Endodermal cell (in vitro differentiated cells): ENCODE measurements at regions not wholly inside any gene's neighbourhood (a gene's known extent, or its start where the extent isn't known, plus 50 kb on each side); places are given as distances from the start of the nearest gene placed in this dataset.
A peak's percentile ranks its signal among the peaks of the same experiment; 100 is the strongest.

ENCODE experiments used
- DNase-seq: peaks from one replicate; pipeline ENCODE4 v3.0.0-alpha.2; 2017
- H3K27ac ChIP-seq: 2 replicates; pipeline ENCODE4 v1.5.1; 2013; ENCODE audit warnings: mild to moderate bottlenecking, low read depth, low read length, moderate library complexity
- H3K27me3 ChIP-seq: 2 replicates; pipeline ENCODE4 v1.6.1; 2013; ENCODE audit warnings: mild to moderate bottlenecking, low read length, moderate library complexity; ENCODE audit not compliant: insufficient read depth, control insufficient read depth, poor library complexity, severe bottlenecking
- H3K36me3 ChIP-seq: 2 replicates; pipeline ENCODE4 v1.7.0; 2013; ENCODE audit warnings: mild to moderate bottlenecking, low read length, moderate library complexity; ENCODE audit not compliant: control insufficient read depth, insufficient read depth
- H3K4me1 ChIP-seq: one replicate; pipeline ENCODE4 v1.7.0; 2013; ENCODE audit warnings: low read length; ENCODE audit not compliant: control insufficient read depth, insufficient read depth
- H3K4me3 ChIP-seq: 2 replicates; pipeline ENCODE4 v1.5.1; 2013; ENCODE audit warnings: mild to moderate bottlenecking, low read length, moderate library complexity
- H3K9ac ChIP-seq: 2 replicates; pipeline ENCODE4 v1.6.1; 2013; ENCODE audit warnings: mild to moderate bottlenecking, low read length, moderate library complexity; ENCODE audit not compliant: poor library complexity, severe bottlenecking; ENCODE audit errors: extremely low read depth
- H3K9me3 ChIP-seq: 2 replicates; pipeline ENCODE4 v1.6.1; 2013; ENCODE audit warnings: mild to moderate bottlenecking, low read length, moderate library complexity; ENCODE audit not compliant: control insufficient read depth
- H3K27ac Mint-ChIP-seq: 2 replicates; pipeline ENCODE4 v1.8.0; 2020; ENCODE audit warnings: mixed read lengths
- H3K27me3 Mint-ChIP-seq: 2 replicates; pipeline ENCODE4 v1.8.0; 2021; ENCODE audit warnings: mild to moderate bottlenecking, mixed read lengths; ENCODE audit not compliant: insufficient read depth
- H3K36me3 Mint-ChIP-seq: 2 replicates; pipeline ENCODE4 v1.8.0; 2020; ENCODE audit warnings: low read depth, mixed read lengths
- H3K4me1 Mint-ChIP-seq: 2 replicates; pipeline ENCODE4 v1.8.0; 2020; ENCODE audit warnings: mixed read lengths
- H3K4me3 Mint-ChIP-seq: 2 replicates; pipeline ENCODE4 v1.8.0; 2020; ENCODE audit warnings: mild to moderate bottlenecking, moderate library complexity, mixed read lengths
- H3K9me3 Mint-ChIP-seq: 2 replicates; pipeline ENCODE4 v1.8.0; 2020; ENCODE audit warnings: mild to moderate bottlenecking, mixed read lengths
- CTCF ChIP-seq: fragments of 200-600 bp; sonication (generic); conservative IDR thresholded peaks from 2 replicates; pipeline ENCODE4 v1.5.0; 2021; ENCODE audit warnings: antibody characterized with exemption, mild to moderate bottlenecking
- WGBS, 2 experiments: methylation state at CpG; one replicate each; pipeline versions ENCODE4 v1.1.5 to v1.1.7; 2013; ENCODE audit warnings: missing lambda C conversion rate in 2 of 2, mixed read lengths in 1 of 2; ENCODE audit not compliant: insufficient coverage in 1 of 2, insufficient read length in 1 of 2; 5-methylcytosine and 5-hydroxymethylcytosine counted together

DNA sequence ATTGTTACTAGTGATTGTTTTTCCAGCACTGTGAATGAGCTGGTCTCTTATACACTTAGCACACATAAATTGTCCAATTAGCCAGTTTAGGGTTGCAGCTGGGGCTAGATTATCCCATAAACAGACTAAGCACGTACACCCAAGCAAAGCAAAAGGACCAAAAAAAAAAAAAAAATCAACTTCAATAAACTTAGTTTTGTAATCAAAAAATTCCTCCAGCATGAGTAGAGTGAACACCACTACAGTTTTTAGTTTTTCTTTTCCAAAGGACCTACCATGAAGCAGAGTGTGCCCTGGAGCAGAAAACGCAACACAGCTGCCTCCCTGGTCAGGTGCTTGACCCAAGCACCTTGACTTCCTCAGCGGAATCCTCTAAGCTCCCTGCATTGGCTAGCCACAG is 249.4 kb upstream of the SLC14A2 start:
- Histone ChIP-seq H3K4me1 (peaks cover 6% of the 10 kb centered on the region), H3K9ac (no peak overlapping the region), H3K27me3 (peaks cover 6% of the 10 kb centered on the region), H3K9me3 (no peaks in the 10 kb centered on the region), H3K27ac (no peak overlapping the region), H3K4me3 (no peak overlapping the region), H3K36me3 (no peaks in the 10 kb centered on the region)
- no peaks in the 10 kb centered on the region for H3K9me3 Mint-ChIP-seq
- peaks cover 50% of the 10 kb centered on the region for H3K4me1 Mint-ChIP-seq
- no peak for TF ChIP-seq CTCF
- H3K36me3 Mint-ChIP-seq = no peaks in the 10 kb centered on the region
- DNase-seq = no peak
- no peak overlapping the region for H3K27ac Mint-ChIP-seq
- H3K27me3 Mint-ChIP-seq = peaks cover 2% of the 10 kb centered on the region
- no peak overlapping the region for H3K4me3 Mint-ChIP-seq
- WGBS, 2 experiments = 70 to 96% methylated on average over 2 to 3 of the region's 3 CpGs

DNA sequence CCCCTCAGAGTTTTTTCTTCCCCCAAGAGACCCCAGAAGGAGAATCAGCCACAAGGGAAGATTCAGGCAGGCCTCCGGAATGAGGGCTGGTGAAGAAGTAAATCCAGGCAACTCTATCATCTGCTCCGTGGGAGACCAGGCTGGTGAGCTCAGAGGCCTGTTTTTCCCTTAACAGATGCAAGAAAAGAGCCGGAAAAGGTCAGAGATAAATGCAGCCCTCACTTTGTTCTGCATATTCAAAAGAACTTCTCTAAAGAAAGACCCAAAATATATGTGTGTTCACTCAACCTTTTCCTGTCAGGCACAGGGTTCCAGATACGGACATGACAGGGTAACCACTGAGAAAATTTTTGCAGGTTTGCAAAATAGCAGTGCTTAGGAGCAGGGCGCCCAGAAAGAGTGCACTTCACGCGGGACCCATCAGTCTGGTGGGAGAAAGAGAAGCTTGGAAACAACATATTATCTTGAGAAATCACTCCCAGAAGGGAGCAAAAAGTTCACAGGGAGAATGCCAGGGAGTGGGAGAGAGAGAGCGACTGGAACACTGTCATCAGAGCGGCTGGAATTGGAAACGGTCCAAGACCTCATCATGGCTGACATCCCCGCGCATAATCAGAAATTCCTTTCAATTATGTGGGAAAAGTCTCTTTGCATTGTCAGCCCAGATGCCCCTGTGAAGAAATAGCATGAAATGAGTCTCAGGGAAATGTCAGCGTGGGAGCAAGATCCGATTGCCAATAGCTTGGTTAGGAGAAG is 244.8 kb upstream of the SLC14A2 start:
- peak overlapping the region; percentile 96 for H3K27ac ChIP-seq
- no peak for TF ChIP-seq CTCF

GRCh38 chr18:45373286-45373880 is 241.9 kb upstream of the SLC14A2 start:
- peaks cover 36% of the 10 kb centered on the region for H3K27me3 Mint-ChIP-seq
- no peak overlapping the region for H3K27ac Mint-ChIP-seq
- peaks cover 39% of the 10 kb centered on the region for H3K4me1 Mint-ChIP-seq
- H3K4me3 Mint-ChIP-seq = no peak overlapping the region
- H3K9me3 Mint-ChIP-seq = no peaks in the 10 kb centered on the region
- H3K27me3 ChIP-seq = peaks cover 46% of the 10 kb centered on the region
- peaks cover 6% of the 10 kb centered on the region for H3K4me1 ChIP-seq
- no peak for TF ChIP-seq CTCF
- no peaks in the 10 kb centered on the region for H3K9me3 ChIP-seq
- no peak overlapping the region for H3K9ac ChIP-seq
- no peak for DNase-seq
- no peaks in the 10 kb centered on the region for H3K36me3 Mint-ChIP-seq
- H3K27ac ChIP-seq = no peak overlapping the region
- H3K36me3 ChIP-seq = no peaks in the 10 kb centered on the region
- no peak overlapping the region for H3K4me3 ChIP-seq
- 88 to 93% methylated on average over 2 to 3 of the region's 3 CpGs for WGBS, 2 experiments

More for the DNA sequence above, 244.8 kb upstream of the SLC14A2 start:
- peaks cover 6% of the 10 kb centered on the region for H3K4me1 ChIP-seq
- H3K27me3 Mint-ChIP-seq = peaks cover 13% of the 10 kb centered on the region
- no peak overlapping the region for H3K27ac Mint-ChIP-seq
- H3K4me1 Mint-ChIP-seq = peaks cover 53% of the 10 kb centered on the region
- no peak overlapping the region for H3K4me3 Mint-ChIP-seq
- no peaks in the 10 kb centered on the region for H3K36me3 ChIP-seq
- peak; percentile 57 for DNase-seq
- H3K9me3 ChIP-seq = no peaks in the 10 kb centered on the region
- no peak overlapping the region for H3K4me3 ChIP-seq
- H3K9ac ChIP-seq = no peak overlapping the region
- H3K9me3 Mint-ChIP-seq = no peaks in the 10 kb centered on the region
- peaks cover 21% of the 10 kb centered on the region for H3K27me3 ChIP-seq
- WGBS, 2 experiments = 65 to 80% methylated on average over 13 to 14 of the region's 14 CpGs
- H3K36me3 Mint-ChIP-seq = no peaks in the 10 kb centered on the region
